ENCODE measurements at regions not wholly inside any gene's neighbourhood (a gene's known extent, or its start where the extent isn't known, plus 50 kb on each side); places are given as distances from the start of the nearest gene placed in this dataset.
A peak's percentile ranks its signal among the peaks of the same experiment; 100 is the strongest.
"Not testable (repeated sequence)": the region's sequence is repeated elsewhere in the genome, so short reads cannot be mapped to it uniquely, and the experiment has no call there.

DNA sequence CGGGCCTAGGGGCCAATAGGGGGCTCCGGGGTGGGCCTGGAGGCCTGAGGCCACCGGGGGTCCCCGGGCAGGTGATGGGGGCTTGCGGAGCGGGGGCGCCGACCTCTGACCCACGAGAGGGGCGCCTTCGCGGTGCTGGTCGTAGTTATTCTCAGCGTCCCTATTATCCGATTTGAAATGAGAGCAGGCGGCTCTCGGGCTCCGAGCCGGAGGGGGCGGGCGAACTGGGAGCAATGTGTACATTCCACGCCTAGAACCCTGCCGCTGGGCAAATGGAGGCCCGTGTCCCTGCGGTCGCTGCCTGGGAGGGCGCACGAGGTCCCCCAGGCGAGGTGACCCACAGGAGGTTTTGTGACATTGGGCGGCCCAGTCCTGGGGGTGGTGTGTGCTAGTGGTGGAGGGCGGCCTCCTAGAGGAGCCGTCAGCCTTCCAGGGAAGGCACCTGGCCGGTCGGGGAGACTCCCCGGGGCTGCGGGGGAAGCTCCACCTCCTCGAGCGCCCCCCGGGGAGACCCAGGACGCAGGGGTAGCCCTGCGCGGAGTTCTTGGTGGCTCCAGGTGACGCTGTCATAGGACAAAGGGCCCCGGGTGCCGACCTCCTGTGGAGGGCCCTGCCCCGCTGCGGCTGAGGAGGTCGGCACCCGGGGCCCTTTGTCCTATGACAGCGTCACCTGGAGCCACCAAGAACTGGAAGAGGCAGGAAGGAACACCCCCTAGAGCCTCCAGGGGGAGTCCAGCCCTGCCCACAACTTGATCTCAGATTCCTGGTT lies 102.6 kb upstream of the PRKX start:
- peak; percentile 78 for DNase-seq

DNA sequence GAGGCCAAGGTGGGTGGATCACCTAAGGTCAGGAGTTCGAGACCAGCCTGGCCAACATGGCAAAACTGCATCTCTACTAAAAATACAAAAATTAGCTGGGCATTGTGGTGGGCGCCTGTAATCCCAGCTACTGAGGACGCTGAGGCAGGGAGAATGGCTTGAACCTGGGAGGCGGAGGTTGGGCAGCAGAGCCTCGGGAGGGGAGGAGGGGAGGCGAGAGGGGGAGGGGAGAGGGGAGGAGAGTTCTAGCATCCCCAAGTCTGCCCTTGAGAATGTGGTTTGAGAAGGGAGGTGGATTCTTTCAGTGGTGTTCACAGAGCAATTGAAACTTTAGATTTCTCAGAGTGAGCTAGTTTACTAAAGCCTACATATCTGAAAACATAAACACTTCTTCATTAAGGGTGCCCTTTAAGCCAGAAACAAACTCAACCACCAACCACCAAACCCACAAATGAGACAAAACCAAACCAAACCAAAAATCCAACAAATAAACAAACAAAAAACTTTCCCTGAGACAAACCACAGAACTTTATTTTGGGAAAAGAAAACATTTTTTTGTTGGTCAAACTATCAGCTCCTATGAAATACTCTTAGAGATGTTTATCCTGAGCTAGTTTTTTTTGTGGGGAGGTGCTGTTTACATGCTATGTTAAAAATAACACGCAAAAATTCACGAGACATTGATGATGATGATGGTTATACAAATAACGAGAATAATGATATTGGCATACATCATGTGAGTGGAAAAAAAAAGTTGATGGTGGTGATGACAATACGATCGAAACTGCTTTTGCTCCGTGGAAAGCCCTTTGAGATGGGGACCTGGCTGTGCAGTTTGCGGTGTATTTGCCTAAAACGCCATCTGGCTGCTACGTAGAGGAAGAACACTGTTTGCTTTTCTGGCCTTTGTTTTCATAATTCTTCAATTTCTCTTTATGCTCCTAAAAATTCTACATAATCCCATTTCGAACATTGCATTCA lies 98.2 kb upstream of the PRKX start:
- DNase-seq, result peak; percentile 39

DNA sequence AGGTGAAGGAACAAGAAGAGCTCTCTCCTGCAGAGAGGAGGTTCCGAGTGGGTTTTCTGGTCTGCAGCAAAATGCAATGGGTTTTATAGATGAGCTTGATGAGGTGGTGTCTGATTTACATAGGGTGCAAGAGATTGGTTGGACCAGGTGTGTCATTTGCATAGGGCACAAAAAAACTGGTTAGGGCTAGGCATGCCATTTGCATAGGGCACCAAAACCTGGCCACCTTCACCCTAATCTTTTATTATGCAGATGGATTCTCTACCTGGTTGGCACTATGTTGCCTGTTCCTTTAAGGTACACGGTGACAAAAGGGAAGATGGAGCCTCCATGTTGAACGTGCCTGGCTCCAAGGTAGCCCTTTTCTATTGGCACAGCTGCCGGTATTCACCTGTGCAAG lies 94.5 kb upstream of the PRKX start:
- DNase-seq, result no peak

DNA sequence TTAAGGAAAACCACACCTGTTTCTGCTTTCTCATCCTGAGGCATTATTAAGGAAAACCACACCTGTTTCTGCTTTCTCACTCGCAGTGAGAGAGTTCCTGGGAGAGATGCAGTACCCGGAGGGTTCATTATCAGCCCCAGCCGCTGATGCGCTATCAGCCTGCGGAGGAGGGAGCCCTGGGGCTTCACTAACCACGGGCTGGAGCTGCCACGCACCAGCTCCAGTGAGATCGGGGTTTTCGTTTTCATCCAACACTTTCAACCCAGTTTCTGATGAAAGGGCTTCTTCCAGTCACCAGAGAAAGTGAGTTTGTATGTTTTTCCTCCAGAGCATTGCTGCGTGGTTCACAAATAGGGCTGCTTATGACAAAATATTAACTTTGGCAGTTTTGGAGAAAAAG lies 93.2 kb upstream of the PRKX start:
- DNase-seq, result no peak

DNA sequence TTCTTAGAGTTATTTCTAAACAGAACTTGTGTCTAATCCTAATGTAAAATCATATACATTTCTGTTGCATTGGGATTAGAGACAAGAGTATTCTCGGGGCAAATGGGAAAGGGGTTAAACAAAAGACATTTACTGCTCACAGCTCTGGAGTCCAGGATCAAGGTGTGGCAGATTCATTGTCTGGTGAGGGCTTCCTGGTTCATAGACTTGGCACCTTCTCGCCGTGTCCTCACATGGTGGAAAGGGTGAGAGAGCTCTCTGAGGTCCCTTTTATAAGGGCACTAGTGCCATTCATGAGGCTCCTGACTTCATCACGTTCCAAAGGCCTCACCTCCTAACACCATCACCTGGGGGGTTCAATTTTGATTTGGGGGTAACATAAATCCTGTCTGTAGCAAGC lies 90.3 kb upstream of the PRKX start:
- DNase-seq, result no peak

DNA sequence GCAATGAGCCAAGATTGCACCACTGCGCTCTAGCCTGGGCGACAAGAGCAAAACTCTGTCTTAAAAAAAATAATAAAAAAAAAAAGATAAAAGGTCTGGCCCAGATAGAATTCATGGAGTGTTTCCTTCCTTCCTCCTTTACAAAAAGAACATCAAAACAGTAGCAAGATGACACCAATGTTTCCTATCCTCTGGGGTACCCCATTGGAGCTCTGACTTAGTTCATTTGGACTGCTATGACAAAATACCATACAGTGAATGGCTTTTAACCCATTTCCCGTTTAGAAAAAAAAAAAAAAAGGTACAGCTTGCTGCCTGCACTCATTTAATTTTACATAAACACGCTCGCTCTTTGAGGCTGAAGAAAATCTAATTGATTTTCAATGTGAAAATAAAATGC lies 89.9 kb upstream of the PRKX start:
- no peak for DNase-seq

DNA sequence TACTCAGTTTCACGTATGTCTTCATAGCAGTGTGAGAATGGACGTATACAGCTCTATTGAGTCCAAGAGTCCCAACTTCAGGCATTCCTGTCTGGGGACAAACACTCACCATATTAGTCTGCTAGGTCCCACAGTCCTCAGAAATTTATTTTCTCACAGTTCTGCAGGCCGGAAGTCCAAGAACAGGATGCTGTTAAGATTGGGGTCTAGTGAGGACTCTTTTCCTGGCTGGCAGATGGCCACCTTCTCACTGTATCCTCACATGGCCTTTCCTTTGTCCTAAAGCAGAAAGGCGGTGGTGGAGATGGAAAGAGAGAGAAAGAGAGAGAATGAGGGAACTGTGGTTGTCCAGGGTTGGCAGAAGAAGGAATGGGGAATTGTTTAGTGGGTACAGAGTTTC lies 82.0 kb upstream of the PRKX start:
- DNase-seq, result not testable (repeated sequence)

DNA sequence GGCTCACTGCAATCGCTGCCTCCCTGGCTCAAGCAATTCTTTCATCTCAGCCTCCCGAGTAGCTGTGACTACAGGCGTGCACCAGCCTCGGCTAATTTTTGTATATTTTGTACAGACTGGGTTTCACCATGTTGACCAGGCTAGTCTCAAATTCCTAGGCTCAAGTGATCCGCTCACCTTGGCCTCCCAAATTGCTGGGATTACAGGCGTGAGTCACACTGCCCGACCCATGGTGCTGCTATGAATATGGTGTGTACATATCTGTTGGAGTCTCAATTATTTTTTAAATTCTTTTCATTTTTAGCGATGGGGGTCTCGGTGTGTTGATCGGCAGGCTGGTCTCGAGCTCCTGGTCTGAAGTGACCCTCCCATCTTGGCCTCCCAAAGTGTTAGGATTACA lies 78.0 kb upstream of the PRKX start:
- no peak for DNase-seq

DNA sequence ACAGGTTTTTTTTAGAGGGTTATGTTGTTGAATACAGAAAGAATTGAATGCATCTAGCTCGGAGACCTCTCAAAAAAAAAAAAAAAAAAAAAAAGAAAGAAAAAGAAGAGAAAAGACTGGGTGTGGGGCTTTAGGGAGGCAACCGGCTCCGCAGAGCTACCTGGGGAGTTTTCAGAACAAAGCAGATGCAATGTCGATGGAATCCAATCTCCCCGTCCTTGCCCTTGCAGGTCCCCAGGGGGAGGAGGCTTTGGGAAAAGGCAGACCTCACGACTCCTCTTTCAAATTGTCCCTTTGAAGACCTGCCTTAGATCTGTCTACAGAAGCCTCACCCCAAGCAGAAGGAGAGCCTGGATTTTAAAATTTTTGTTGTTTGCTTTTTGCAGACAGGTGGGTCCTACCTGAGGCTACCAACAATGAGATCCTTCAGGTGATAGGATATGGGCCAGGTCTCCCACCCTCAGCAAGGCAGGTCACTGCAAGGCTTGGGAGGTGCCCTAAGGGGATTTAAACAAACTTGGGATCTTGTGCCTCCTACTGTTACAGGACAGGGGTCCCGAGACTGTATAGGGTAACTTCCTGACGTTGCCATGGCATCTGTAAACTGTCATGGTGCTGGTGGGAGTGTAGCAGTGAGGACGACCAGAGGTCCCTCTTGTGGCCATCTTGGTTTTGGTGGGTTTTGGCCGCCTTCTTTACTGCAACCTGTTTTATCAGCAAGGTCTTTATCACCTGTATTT lies 75.2 kb upstream of the PRKX start:
- no peak for DNase-seq

DNA sequence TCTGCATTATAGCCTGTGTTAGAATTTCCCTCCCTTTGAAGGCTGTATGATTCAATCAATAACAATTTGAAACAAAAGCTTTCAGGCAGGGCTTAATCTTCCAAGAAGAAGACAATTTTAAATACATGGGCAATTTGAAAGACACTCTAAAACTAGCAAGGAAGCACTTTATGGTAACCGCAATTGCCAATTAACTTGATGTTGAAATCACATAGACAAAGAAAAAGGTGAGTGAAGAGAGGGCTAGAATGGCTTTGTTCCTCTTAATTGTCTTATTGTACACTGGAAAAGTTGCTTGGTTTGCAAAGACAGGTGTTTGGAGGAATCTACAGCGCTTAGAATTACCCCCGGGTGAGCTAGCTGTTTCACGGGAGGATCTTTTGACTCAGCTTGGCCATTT lies 74.4 kb upstream of the PRKX start:
- no peak for DNase-seq

DNA sequence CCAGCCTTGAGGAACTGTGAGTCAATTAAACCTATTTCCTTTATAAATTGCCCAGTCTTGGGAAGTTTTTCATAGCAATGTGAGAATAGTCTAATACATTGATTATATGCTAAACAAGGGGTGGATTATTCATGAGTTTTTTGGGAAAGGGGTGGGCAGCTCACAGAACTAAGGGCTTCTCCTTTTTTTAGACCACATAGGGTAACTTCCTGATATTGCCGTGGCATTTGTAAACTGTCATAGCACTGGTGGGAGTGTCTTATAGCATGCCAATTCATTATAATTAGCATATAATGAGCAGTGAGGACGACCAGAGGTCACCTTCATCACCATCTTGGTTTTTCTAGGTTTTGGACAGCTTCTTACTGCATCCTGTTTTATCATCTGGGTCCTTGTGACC lies 72.4 kb upstream of the PRKX start:
- DNase-seq, result not testable (repeated sequence)

DNA sequence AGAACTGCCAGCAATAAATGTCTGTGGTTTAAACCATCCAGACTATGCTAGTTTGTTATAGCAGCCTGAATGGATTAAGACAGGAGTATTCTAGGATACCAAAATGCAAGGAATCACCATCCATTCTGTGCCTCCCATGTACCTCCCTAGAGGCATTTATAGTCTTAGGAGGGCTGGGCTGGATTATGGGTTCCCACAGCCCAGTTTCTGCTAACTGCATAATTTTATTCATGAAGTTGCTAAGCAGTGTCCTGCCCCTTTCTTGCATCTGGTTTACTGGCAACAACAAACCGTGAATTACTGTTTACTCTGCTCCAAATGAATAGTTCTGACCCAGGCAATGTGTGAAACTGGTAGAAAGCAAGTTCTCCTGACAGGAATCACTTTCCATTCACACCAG lies 67.1 kb upstream of the PRKX start:
- DNase-seq, result no peak

DNA sequence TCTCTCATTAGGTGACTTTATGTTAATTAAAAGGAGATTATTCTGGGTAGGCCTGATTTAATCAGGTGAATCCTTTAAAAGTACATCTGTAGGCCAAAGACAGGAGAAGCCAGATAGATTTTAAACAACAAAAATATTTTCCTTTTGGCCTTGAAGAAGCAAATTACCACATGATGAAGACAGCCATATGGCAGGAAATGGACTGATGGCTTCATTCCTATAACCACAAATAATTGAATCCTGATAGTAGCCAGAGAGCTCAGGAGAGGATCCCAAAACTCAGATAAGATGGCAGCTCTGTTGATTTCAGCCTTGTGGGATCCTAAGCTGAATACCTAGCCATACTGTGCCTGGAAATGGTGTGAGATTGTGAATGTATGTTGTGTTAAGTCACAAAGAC lies 66.1 kb upstream of the PRKX start:
- no peak for DNase-seq

DNA sequence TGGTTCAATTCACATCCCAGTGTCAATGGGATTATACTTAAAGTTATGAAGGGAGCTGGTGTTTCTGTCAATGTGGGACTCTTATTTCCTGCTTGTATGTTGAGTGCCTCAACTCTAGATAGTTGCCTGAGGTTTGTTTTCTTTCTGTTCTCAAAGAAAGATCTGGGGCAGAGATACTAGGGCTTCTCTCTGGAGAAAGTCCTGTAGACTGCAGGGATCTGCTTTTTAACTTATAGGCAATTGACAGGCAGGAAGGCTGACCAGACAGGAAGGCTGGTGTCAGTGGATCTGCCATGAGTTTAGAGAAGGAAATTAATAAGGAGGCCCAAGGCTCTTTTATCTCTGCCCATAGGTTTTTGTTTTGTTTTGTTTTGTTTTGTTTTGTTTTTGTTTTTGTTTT lies 64.0 kb upstream of the PRKX start:
- no peak for DNase-seq

DNA sequence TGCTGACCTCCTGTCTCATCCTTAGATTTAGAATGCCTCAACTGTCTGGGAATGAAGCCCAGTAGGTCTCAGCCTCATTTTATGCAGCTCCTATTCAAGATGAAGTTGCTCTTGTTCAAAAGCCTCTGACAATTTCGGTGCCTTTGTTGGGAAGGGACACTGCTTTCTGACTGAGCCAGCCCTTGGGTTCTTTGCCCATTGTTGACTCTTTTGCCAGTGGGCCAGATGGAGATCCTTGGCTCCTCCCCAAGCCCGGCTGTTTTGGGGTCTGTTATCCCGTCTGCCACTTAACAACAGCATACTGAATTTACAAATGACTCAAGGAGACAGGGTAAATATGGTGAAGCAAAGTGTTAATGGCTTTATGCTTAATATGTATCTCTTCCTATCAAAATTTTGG lies 58.3 kb upstream of the PRKX start:
- no peak for DNase-seq

DNA sequence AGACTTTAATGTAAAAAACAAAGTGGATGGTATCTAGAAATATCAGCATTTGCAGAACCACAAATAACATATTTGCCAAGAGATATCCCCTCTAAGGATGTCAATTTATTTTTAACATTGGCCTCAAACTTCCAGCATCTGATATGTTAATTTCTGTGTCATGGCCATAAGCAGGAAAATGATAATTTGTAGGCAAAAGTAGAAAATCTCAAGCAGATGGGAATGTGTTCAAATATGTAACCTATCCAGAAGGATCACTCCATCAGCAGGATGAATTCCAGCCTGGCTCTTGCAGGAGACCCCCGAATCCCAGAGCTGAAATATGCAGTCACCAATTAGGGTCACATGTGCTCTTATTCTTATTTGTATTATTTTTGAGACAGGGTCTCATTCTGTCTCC lies 55.4 kb upstream of the PRKX start:
- no peak for DNase-seq

Measured in femur (tissue), 1 donor.